NAMALWA (cell line): ENCODE measurements at regions not wholly inside any gene's neighbourhood (a gene's known extent, or its start where the extent isn't known, plus 50 kb on each side); places are given as distances from the start of the nearest gene placed in this dataset.
"Not testable (repeated sequence)": the region's sequence is repeated elsewhere in the genome, so short reads cannot be mapped to it uniquely, and the experiment has no call there.

Experiments used
- DNase-seq: peaks from one replicate; pipeline ENCODE4 v3.0.0-alpha.2; 2015; ENCODE audit warnings: low spot score

- DNase-seq = no peak
These were observed 188.3 kb upstream of the FERMT1 start for GRCh38 chr20:6311097-6311496.

GRCh38 chr20:6305536-6305935 lies 182.7 kb upstream of the FERMT1 start:
- DNase-seq = no peak

GRCh38 chr20:6302041-6302440 lies 179.2 kb upstream of the FERMT1 start:
- DNase-seq = no peak

- no peak for DNase-seq
These were observed 176.6 kb upstream of the FERMT1 start for GRCh38 chr20:6299456-6299855.

DNA sequence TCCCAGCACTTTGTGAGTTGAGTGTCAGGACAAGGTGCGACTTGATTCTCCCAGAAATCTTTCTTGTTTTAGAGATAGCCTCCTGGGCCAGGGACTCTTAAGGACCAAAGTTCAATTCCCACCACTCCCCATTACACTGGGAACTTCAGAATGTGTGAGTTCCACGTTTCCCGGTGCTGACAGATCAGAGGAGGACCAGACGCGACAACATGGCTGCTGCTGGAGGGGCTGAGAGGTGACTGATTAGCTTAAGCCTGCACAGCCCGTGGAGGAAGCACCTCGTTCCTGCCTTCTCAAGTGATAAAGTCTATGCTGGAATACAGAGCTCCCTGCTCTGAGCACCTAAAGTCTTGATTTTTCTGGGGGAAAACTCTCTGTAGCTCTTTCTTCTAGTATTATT lies 175.2 kb upstream of the FERMT1 start:
- DNase-seq = no peak

- DNase-seq = no peak
These were observed 173.0 kb upstream of the FERMT1 start for GRCh38 chr20:6295867-6296256.

- DNase-seq = no peak
These were observed 172.5 kb upstream of the FERMT1 start for GRCh38 chr20:6295127-6295866.

GRCh38 chr20:6287471-6287870 lies 164.6 kb upstream of the FERMT1 start:
- DNase-seq = no peak

DNA sequence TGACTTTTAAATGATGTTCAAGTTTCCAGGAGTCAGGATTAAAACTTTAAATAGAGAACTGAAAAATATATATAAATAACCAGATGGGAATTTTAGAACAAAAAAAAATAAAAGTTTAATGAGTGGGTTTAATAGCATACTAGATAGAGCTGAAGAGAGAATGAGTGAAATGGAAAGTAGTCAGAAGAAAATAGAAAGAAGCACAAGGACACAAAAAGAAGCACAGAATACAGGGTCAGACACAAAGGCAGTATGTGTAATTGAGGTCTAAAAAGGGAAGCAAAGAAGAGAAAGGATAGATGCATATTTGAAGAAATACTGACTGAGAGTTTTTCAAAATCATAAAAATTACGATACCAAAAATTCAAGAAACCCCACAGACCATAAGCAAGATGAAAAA lies 159.8 kb upstream of the FERMT1 start:
- no peak for DNase-seq

- DNase-seq = no peak
These were observed 154.9 kb upstream of the FERMT1 start for GRCh38 chr20:6277661-6278240.

GRCh38 chr20:6270404-6270803 lies 147.6 kb upstream of the FERMT1 start:
- not testable (repeated sequence) for DNase-seq

GRCh38 chr20:6269168-6269873 lies 146.5 kb upstream of the FERMT1 start:
- peak; percentile 33 for DNase-seq

- peak; percentile 51 for DNase-seq
These were observed 142.5 kb upstream of the FERMT1 start for GRCh38 chr20:6265204-6265904.

- DNase-seq = no peak
These were observed 130.6 kb upstream of the FERMT1 start for GRCh38 chr20:6253396-6253795.

DNA sequence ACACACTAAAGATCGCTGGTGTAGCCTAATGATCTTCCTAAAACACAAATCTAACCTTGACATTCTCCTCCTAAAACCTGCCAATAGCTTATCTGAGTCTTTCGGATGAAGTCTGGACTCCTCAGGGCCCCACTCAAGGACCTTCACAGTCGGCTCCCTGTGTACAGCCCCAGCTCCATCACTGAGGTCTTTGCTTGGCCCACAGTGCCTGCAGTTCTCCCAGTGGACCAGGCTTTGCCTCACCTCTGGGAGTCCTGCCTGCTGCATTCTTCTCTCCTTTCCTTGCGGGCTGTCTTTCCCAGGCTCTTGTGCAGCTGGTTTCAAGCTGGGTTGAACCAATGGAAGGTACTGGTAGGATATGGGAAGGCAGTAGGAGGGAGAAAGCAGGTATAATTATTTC lies 122.6 kb upstream of the FERMT1 start:
- DNase-seq = no peak

DNA sequence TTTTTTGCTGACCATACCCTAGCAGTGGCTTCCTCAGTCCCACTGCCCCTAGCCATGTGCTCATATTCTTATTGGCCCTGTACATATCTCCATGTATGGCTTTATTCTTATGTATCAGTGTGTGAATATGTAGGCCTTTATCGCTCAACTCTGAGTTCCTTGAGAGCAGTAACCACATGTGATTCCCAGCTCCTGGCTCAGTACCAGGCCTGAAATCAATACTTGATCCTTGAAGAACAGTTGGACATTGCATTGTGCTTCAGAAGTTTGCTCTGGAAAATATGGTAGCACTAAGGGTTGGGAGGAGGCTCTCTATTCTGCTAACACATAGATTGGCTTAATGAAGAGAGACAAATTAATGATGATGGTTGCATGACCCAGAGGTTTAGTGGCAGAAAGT lies 118.8 kb upstream of the FERMT1 start:
- no peak for DNase-seq

DNA sequence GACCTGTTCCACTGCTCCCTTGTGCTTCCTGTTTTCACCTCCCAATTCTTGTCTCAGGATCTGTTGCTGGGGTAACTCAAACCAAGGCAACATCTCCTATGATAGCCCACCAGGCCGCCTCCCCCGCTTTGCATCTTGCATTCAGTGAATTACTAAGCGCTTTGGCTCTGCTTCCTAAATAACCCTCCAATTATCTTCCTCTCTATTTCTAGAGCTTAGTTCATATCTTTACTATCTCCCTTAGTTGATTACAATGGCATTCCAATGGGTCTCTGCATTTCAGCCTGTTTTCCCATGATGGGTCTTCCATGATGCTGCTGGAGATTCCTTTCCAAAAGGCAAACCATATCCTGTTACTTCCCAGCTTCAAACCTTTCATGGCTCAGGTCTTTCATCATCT lies 117.2 kb upstream of the FERMT1 start:
- no peak for DNase-seq

GRCh38 chr20:6238421-6238820 lies 115.6 kb upstream of the FERMT1 start:
- no peak for DNase-seq

- DNase-seq = no peak
These were observed 112.7 kb upstream of the FERMT1 start for GRCh38 chr20:6235510-6235909.

GRCh38 chr20:6232436-6232835 lies 109.6 kb upstream of the FERMT1 start:
- no peak for DNase-seq

DNA sequence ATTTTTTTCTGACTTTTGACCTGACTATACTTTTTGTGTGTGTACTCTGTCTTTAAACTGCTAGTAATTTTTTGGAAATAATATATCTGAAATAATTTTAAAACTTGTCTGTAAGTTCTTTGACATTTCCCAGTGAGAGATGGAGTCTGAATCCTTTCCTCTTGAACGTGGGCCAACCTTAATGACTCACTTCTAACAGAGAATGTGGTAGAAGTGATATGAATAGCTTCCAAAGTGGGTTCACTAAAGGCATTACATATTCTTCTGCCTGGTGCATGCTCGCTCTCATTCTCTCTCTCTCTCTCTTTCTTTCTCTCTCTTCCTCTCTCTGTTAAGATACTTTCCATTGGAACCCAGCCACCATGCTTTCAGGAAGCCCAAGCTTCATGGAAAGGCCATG lies 108.7 kb upstream of the FERMT1 start:
- DNase-seq = no peak

DNA sequence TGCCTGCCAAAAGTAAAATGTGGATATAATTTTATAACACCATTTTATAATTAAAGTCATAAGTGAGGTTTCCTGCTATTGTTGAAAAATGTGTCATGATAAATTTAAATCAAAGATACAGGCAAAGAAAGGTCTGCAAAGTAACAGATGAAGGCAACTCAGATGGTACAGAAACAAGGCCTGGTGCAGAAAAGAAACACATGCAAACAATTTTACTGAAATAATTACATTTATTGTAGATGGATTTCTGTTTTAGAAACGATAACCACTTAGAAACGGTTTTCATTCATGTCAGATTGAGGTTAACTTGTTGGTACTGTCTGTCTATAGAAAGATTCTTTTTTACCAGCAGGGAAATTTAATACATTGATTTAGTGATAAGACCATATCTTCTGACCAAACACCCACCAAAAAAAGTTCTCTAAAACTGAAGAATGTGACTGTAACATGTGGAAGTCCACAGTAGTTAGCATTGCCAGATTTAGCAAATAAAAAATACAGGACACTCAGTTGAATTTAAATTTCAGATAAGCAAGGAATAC lies 105.5 kb upstream of the FERMT1 start:
- DNase-seq = no peak

DNA sequence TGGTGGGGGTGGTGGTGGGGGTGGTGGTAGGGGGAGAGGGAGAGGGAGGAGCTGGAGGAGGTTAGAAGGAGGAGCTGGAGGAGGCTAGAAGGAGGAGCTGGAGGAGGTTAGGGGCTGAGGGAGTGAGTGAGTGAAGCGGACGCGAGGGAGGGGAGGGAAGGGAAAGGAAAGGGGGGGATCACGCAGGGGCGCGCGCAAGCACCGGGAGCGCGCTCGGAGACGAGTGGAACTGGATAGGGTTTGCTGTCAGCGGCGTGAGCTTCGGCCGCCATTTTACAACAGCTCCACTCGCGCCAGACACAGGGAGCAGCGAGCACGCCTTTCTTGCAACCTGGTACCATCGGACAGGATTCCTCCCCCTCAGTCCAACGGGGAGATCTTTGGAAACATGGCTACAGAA lies 90.5 kb upstream of the FERMT1 start:
- DNase-seq = no peak
